Thyroid gland (tissue), 4 donors: ENCODE measurements at regions not wholly inside any gene's neighbourhood (a gene's known extent, or its start where the extent isn't known, plus 50 kb on each side); places are given as distances from the start of the nearest gene placed in this dataset.

ENCODE experiments used
- POLR2A ChIP-seq, 2 donors: fragments of 450-650 bp; IDR thresholded peaks; one replicate each; pipeline ENCODE4 v1.6.1; 2017; ENCODE audit warnings: antibody characterized with exemption in 2 of 2, mild to moderate bottlenecking in 2 of 2, moderate library complexity in 1 of 2
- TF ChIP-seq, protein P1 (sequence below), 6 experiments: fragments of 200-600 bp in 3 of 6; fragments of 450-650 bp in 3 of 6; sonication (generic) in 3 of 6; IDR thresholded peaks; one replicate each; pipeline ENCODE4 v1.5.1; 2016 to 2019; ENCODE audit warnings: antibody characterized with exemption in 6 of 6, mild to moderate bottlenecking in 2 of 6, inconsistent platforms in 1 of 6, moderate library complexity in 1 of 6

DNA sequence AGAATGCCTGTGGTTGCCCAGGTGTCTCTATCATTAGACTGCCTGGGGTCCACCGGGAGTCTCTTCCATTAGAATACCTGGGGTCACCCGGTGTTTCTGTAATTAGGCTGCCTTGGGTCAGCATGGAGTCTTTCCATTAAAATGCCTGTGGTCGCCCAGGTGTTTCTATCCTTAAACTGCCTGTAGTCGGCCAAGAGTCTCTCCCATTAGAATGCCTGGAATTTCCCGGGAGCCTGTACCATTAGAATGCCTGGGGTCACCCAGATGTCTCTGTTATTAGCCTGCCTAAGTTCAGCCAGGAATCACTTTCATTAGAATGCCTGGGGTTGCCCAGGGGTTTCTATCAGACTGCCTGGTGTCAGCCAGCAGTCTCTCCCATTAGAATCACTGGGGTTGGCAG is 1492.8 kb downstream of the UQCRFS1 start:
- TF ChIP-seq, protein P1, sequence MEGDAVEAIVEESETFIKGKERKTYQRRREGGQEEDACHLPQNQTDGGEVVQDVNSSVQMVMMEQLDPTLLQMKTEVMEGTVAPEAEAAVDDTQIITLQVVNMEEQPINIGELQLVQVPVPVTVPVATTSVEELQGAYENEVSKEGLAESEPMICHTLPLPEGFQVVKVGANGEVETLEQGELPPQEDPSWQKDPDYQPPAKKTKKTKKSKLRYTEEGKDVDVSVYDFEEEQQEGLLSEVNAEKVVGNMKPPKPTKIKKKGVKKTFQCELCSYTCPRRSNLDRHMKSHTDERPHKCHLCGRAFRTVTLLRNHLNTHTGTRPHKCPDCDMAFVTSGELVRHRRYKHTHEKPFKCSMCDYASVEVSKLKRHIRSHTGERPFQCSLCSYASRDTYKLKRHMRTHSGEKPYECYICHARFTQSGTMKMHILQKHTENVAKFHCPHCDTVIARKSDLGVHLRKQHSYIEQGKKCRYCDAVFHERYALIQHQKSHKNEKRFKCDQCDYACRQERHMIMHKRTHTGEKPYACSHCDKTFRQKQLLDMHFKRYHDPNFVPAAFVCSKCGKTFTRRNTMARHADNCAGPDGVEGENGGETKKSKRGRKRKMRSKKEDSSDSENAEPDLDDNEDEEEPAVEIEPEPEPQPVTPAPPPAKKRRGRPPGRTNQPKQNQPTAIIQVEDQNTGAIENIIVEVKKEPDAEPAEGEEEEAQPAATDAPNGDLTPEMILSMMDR (IDR thresholded peaks at IDR 0.05), result no peak
- TF ChIP-seq POLR2A (IDR thresholded peaks at IDR 0.05), result no peak
